HepG2 (cell line): ENCODE measurements at regions not wholly inside any gene's neighbourhood (a gene's known extent, or its start where the extent isn't known, plus 50 kb on each side); places are given as distances from the start of the nearest gene placed in this dataset.

Source experiments
- ARNT2 ChIP-seq: sonication (generic); formaldehyde crosslinking; IDR thresholded peaks from 2 replicates; pipeline ENCODE4 v1.8.0; 2022; ENCODE audit warnings: mild to moderate bottlenecking, low read depth, missing genetic modification reagents, moderate library complexity
- BORCS8-MEF2B ChIP-seq: sonication (generic); formaldehyde crosslinking; IDR thresholded peaks from 2 replicates; pipeline ENCODE4 v1.8.0; 2022; ENCODE audit warnings: mild to moderate bottlenecking, missing genetic modification reagents
- CENPX ChIP-seq: sonication (generic); formaldehyde crosslinking; IDR thresholded peaks from 2 replicates; pipeline ENCODE4 v1.9.0; 2021; ENCODE audit warnings: mild to moderate bottlenecking, missing genetic modification reagents, moderate library complexity
- FOSL2 ChIP-seq: sonication (generic); formaldehyde crosslinking; IDR thresholded peaks from 2 replicates; pipeline ENCODE4 v1.4.0; 2020; ENCODE audit warnings: missing genetic modification reagents
- MEIS1 ChIP-seq: sonication (generic); formaldehyde crosslinking; IDR thresholded peaks from 2 replicates; pipeline ENCODE4 v1.9.0; 2021; ENCODE audit warnings: mild to moderate bottlenecking, missing genetic modification reagents, moderate library complexity, borderline replicate concordance
- ONECUT2 ChIP-seq: sonication (generic); formaldehyde crosslinking; IDR thresholded peaks from 2 replicates; pipeline ENCODE4 v1.4.0; 2020; ENCODE audit warnings: missing genetic modification reagents
- PCBP2 ChIP-seq: fragments of 200-400 bp; formaldehyde crosslinking; optimal IDR thresholded peaks from 2 replicates; pipeline ENCODE3; 2018; ENCODE audit warnings: low read length, low read depth; ENCODE audit not compliant: poor library complexity, severe bottlenecking
- PHF21A ChIP-seq: sonication (generic); formaldehyde crosslinking; IDR thresholded peaks from 2 replicates; pipeline ENCODE4 v1.5.0; 2020; ENCODE audit warnings: mild to moderate bottlenecking, missing genetic modification reagents
- TCF7 ChIP-seq: sonication (generic); IDR thresholded peaks from 2 replicates; pipeline ENCODE4 v1.6.1; 2016; ENCODE audit warnings: antibody characterized with exemption, low read depth
- XRCC5 ChIP-seq: fragments of 200-400 bp; formaldehyde crosslinking; optimal IDR thresholded peaks from 2 replicates; pipeline ENCODE3; 2017; ENCODE audit warnings: mild to moderate bottlenecking, low read length
- ZNF570 ChIP-seq: sonication (generic); formaldehyde crosslinking; IDR thresholded peaks from 2 replicates; pipeline ENCODE4 v1.4.0; 2020; ENCODE audit warnings: mild to moderate bottlenecking, missing genetic modification reagents, borderline replicate concordance
- ZNF644 ChIP-seq: IDR thresholded peaks from 2 replicates; pipeline ENCODE4 v1.6.1; 2016; ENCODE audit warnings: low read depth
- TF ChIP-seq, protein P1 (sequence below): sonication (generic); formaldehyde crosslinking; IDR thresholded peaks from 2 replicates; pipeline ENCODE4 v1.5.0; 2020; ENCODE audit warnings: mild to moderate bottlenecking, missing genetic modification reagents
- TF ChIP-seq, protein P2 (sequence below): sonication (generic); formaldehyde crosslinking; IDR thresholded peaks from 2 replicates; pipeline ENCODE4 v1.9.0; 2022; ENCODE audit warnings: low read depth, missing genetic modification reagents
- TF ChIP-seq, protein P3 (sequence below): sonication (generic); formaldehyde crosslinking; IDR thresholded peaks from 2 replicates; pipeline ENCODE4 v1.9.0; 2021; ENCODE audit warnings: missing genetic modification reagents, borderline replicate concordance
- TF ChIP-seq, protein P4 (sequence below): IDR thresholded peaks from 2 replicates; pipeline ENCODE4 v1.6.1; 2016
- TF ChIP-seq, protein P5 (sequence below): sonication (generic); IDR thresholded peaks from 2 replicates; pipeline ENCODE4 v1.6.1; 2016; ENCODE audit warnings: low read depth, borderline replicate concordance
- TF ChIP-seq, protein P6 (sequence below): sonication (generic); formaldehyde crosslinking; IDR thresholded peaks from 2 replicates; pipeline ENCODE4 v1.4.0; 2020; ENCODE audit warnings: missing genetic modification reagents

DNA sequence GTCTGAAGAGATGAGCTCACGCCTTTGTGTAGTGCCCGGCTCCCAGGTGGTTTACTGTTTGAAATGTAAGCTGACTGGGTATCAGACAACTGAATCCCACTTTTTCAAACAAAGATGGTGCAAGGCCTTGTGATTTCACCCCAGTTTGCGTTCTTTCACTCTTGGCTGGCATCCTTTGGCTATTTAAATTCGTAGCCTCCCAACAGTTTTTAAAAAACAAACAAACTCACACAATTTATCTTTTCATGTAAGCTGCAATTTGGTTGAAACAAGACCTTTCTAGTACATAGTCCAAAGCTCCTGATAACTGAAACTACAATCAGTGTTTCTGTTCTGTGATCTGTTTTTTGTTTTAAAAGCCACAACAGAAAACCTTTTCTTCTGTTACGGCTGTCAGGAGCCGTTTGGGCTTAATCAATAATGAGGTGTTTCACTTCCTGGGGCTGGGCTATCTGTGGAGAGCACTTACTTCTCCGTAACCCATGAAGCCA is 65.1 kb upstream of the NPAS1 start (continued):
- TF ChIP-seq, protein P1, sequence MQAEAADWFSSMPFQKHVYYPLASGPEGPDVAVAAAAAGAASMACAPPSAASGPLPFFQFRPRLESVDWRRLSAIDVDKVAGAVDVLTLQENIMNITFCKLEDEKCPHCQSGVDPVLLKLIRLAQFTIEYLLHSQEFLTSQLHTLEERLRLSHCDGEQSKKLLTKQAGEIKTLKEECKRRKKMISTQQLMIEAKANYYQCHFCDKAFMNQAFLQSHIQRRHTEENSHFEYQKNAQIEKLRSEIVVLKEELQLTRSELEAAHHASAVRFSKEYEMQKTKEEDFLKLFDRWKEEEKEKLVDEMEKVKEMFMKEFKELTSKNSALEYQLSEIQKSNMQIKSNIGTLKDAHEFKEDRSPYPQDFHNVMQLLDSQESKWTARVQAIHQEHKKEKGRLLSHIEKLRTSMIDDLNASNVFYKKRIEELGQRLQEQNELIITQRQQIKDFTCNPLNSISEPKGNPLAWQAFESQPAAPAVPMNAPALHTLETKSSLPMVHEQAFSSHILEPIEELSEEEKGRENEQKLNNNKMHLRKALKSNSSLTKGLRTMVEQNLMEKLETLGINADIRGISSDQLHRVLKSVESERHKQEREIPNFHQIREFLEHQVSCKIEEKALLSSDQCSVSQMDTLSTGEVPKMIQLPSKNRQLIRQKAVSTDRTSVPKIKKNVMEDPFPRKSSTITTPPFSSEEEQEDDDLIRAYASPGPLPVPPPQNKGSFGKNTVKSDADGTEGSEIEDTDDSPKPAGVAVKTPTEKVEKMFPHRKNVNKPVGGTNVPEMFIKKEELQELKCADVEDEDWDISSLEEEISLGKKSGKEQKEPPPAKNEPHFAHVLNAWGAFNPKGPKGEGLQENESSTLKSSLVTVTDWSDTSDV (CRISPR knock-in tag), result no peak
- TF ChIP-seq, protein P2, sequence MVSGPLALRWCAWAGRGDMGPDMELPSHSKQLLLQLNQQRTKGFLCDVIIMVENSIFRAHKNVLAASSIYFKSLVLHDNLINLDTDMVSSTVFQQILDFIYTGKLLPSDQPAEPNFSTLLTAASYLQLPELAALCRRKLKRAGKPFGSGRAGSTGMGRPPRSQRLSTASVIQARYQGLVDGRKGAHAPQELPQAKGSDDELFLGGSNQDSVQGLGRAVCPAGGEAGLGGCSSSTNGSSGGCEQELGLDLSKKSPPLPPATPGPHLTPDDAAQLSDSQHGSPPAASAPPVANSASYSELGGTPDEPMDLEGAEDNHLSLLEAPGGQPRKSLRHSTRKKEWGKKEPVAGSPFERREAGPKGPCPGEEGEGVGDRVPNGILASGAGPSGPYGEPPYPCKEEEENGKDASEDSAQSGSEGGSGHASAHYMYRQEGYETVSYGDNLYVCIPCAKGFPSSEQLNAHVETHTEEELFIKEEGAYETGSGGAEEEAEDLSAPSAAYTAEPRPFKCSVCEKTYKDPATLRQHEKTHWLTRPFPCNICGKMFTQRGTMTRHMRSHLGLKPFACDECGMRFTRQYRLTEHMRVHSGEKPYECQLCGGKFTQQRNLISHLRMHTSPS, result 0 out of 2 replicates have a peak, but pooled peaks have one; percentile 11
- TF ChIP-seq PCBP2, result no peak
- TF ChIP-seq, protein P3, sequence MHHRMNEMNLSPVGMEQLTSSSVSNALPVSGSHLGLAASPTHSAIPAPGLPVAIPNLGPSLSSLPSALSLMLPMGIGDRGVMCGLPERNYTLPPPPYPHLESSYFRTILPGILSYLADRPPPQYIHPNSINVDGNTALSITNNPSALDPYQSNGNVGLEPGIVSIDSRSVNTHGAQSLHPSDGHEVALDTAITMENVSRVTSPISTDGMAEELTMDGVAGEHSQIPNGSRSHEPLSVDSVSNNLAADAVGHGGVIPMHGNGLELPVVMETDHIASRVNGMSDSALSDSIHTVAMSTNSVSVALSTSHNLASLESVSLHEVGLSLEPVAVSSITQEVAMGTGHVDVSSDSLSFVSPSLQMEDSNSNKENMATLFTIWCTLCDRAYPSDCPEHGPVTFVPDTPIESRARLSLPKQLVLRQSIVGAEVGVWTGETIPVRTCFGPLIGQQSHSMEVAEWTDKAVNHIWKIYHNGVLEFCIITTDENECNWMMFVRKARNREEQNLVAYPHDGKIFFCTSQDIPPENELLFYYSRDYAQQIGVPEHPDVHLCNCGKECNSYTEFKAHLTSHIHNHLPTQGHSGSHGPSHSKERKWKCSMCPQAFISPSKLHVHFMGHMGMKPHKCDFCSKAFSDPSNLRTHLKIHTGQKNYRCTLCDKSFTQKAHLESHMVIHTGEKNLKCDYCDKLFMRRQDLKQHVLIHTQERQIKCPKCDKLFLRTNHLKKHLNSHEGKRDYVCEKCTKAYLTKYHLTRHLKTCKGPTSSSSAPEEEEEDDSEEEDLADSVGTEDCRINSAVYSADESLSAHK (CRISPR knock-in tag), result no peak
- no peak for TF ChIP-seq MEIS1 (CRISPR knock-in tag)
- peak; percentile 86 for TF ChIP-seq ONECUT2 (CRISPR knock-in tag)
- TF ChIP-seq PHF21A (CRISPR knock-in tag), result peak; percentile 52; the same call in 1 of the 2 replicates
- TF ChIP-seq ZNF644, result peak; percentile 81
- no peak for TF ChIP-seq CENPX
- TF ChIP-seq FOSL2, result peak; percentile 59; the same call in 1 of the 2 replicates
- TF ChIP-seq ZNF570 (CRISPR knock-in tag), result no peak
- TF ChIP-seq, protein P4, sequence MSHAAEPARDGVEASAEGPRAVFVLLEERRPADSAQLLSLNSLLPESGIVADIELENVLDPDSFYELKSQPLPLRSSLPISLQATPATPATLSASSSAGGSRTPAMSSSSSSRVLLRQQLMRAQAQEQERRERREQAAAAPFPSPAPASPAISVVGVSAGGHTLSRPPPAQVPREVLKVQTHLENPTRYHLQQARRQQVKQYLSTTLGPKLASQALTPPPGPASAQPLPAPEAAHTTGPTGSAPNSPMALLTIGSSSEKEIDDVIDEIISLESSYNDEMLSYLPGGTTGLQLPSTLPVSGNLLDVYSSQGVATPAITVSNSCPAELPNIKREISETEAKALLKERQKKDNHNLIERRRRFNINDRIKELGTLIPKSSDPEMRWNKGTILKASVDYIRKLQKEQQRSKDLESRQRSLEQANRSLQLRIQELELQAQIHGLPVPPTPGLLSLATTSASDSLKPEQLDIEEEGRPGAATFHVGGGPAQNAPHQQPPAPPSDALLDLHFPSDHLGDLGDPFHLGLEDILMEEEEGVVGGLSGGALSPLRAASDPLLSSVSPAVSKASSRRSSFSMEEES, result no peak
- TF ChIP-seq, protein P5, sequence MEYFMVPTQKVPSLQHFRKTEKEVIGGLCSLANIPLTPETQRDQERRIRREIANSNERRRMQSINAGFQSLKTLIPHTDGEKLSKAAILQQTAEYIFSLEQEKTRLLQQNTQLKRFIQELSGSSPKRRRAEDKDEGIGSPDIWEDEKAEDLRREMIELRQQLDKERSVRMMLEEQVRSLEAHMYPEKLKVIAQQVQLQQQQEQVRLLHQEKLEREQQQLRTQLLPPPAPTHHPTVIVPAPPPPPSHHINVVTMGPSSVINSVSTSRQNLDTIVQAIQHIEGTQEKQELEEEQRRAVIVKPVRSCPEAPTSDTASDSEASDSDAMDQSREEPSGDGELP, result peak; percentile 45; the same call in 1 of the 2 replicates
- no peak for TF ChIP-seq XRCC5
- TF ChIP-seq BORCS8-MEF2B, result no peak
- TF ChIP-seq TCF7, result peak; percentile 52
- TF ChIP-seq ARNT2 (CRISPR knock-in tag), result peak; percentile 68; the same call in 1 of the 2 replicates
- TF ChIP-seq, protein P6, sequence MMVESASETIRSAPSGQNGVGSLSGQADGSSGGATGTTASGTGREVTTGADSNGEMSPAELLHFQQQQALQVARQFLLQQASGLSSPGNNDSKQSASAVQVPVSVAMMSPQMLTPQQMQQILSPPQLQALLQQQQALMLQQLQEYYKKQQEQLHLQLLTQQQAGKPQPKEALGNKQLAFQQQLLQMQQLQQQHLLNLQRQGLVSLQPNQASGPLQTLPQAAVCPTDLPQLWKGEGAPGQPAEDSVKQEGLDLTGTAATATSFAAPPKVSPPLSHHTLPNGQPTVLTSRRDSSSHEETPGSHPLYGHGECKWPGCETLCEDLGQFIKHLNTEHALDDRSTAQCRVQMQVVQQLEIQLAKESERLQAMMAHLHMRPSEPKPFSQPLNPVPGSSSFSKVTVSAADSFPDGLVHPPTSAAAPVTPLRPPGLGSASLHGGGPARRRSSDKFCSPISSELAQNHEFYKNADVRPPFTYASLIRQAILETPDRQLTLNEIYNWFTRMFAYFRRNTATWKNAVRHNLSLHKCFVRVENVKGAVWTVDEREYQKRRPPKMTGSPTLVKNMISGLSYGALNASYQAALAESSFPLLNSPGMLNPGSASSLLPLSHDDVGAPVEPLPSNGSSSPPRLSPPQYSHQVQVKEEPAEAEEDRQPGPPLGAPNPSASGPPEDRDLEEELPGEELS (CRISPR knock-in tag), result peak; percentile 74
